ENCODE measurements at regions not wholly inside any gene's neighbourhood (a gene's known extent, or its start where the extent isn't known, plus 50 kb on each side); places are given as distances from the start of the nearest gene placed in this dataset.

- TF ChIP-seq AFF4 (CRISPR knock-in tag; IDR thresholded peaks at IDR 0.05; ENCODE audit: borderline replicate concordance) (no peak), USF2 (CRISPR knock-in tag; IDR thresholded peaks at IDR 0.05) (no peak), HMGXB4 (CRISPR knock-in tag; IDR thresholded peaks at IDR 0.05) (no peak), SMAD3 (CRISPR knock-in tag; IDR thresholded peaks at IDR 0.05; ENCODE audit: borderline replicate concordance) (no peak), CREM (CRISPR knock-in tag; IDR thresholded peaks at IDR 0.05) (no peak), ZNF263 (CRISPR knock-in tag; IDR thresholded peaks at IDR 0.05; ENCODE audit: low read depth) (no peak), ZNF425 (CRISPR knock-in tag; conservative IDR thresholded peaks at IDR 0.05) (no peak), USF1 (CRISPR knock-in tag; IDR thresholded peaks at IDR 0.05) (no peak)
Measured at GRCh38 chr18:8463791-8464190, 145.4 kb upstream of the RAB12 start (continued).

- CTCF ChIA-PET = interaction anchor here (6.0 kb wide), 1 partner anchor 11 kb away, joined by 63 read pairs; no protein-coding TSS in a partner anchor
- H3K4me3 Mint-ChIP-seq = no peak overlapping the region
Measured at GRCh38 chr18:8468191-8468590, 141.0 kb upstream of the RAB12 start.

GRCh38 chr18:8468921-8469335 is 140.3 kb upstream of the RAB12 start:
- peaks cover 15% of the 10 kb centered on the region for H3K4me1 Mint-ChIP-seq
- no peak for DNase-seq (ENCODE audit: low spot score)
- ChIA-PET POLR2A (no interaction called here), CTCF (interaction anchor here (1.3 to 6.0 kb wide), 2 partner anchors 11 to 19 kb away, joined by 4 to 63 read pairs; no protein-coding TSS in a partner anchor)
- no peak overlapping the region for H3K4me3 Mint-ChIP-seq
- ATAC-seq = no peak
- H3K27me3 Mint-ChIP-seq (ENCODE audit: low read depth) = no peaks in the 10 kb centered on the region; the same call in 1 of the 2 replicates
- H3K27ac Mint-ChIP-seq = no peak overlapping the region
- no peaks in the 10 kb centered on the region for H3K36me3 Mint-ChIP-seq
- peaks cover 4% of the 10 kb centered on the region; the same call in 1 of the 2 replicates for H3K9me3 Mint-ChIP-seq
- TF ChIP-seq MXD4 (CRISPR knock-in tag; IDR thresholded peaks at IDR 0.05; ENCODE audit: borderline replicate concordance) = no peak
- TF ChIP-seq CTCF (IDR thresholded peaks at IDR 0.05) = no peak
- TF ChIP-seq FOXP4 (CRISPR knock-in tag; IDR thresholded peaks at IDR 0.05) = no peak
- no peak for TF ChIP-seq JAZF1 (CRISPR knock-in tag; IDR thresholded peaks at IDR 0.05)
- no peak for TF ChIP-seq SMAD3 (CRISPR knock-in tag; IDR thresholded peaks at IDR 0.05; ENCODE audit: borderline replicate concordance)
- TF ChIP-seq ERG (CRISPR knock-in tag; IDR thresholded peaks at IDR 0.05) = no peak
- TF ChIP-seq PREB (CRISPR knock-in tag; IDR thresholded peaks at IDR 0.05; ENCODE audit: borderline replicate concordance) = no peak
- TF ChIP-seq ZNF121 (CRISPR knock-in tag; IDR thresholded peaks at IDR 0.05) = no peak

More at GRCh38 chr18:8468191-8468590, 141.0 kb upstream of the RAB12 start:
- no peak overlapping the region for H3K27ac Mint-ChIP-seq
- POLR2A ChIA-PET = no interaction called here
- DNase-seq (ENCODE audit: low spot score) (no peak), ATAC-seq (no peak)
- H3K27me3 Mint-ChIP-seq (ENCODE audit: low read depth) = no peaks in the 10 kb centered on the region; the same call in 1 of the 2 replicates
- H3K36me3 Mint-ChIP-seq = no peaks in the 10 kb centered on the region
- TF ChIP-seq CBFB (CRISPR knock-in tag; IDR thresholded peaks at IDR 0.05; ENCODE audit: low read depth) = no peak
- no peak for TF ChIP-seq ZNF317 (CRISPR knock-in tag; IDR thresholded peaks at IDR 0.05; ENCODE audit: borderline replicate concordance, low read depth)
- H3K9me3 Mint-ChIP-seq = peaks cover 4% of the 10 kb centered on the region; the same call in 1 of the 2 replicates
- peaks cover 19% of the 10 kb centered on the region for H3K4me1 Mint-ChIP-seq
